ENCODE measurements at regions not wholly inside any gene's neighbourhood (a gene's known extent, or its start where the extent isn't known, plus 50 kb on each side); places are given as distances from the start of the nearest gene placed in this dataset.
A peak's percentile ranks its signal among the peaks of the same experiment; 100 is the strongest.

DNA sequence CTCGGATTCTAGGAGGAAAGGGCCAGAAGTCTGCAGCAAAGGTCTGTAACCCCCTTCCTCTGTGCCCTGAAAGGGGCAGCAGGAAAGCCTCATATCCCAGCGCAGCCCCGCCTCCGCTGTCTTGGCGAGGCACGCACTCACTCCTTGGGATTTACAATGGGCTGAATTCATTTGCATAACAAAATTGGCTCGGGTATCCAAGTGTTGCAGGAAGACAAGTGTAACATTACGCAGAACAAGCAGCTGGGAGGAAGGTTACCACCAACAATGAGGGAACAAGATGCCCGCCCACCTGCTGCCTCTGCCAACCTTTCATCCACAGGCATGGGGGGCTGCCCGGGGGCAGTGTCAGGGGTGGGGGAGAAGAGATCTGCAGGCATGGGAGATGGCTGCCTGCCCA is 130.4 kb downstream of the MRM1 start:
- Histone ChIP-seq H3K27ac (ENCODE audit: extremely low read depth, low read depth, low read length) (no peak overlapping the region), H3K4me1 (ENCODE audit: control insufficient read depth, insufficient read depth, low read length) (peaks cover 9% of the 10 kb centered on the region; the same call in 1 of the 2 replicates), H3K4me3 (ENCODE audit: low read depth, low read length) (no peak overlapping the region), H3K36me3 (ENCODE audit: control insufficient read depth in 2 of 2, insufficient read depth in 1 of 2, low read length in 2 of 2) (no peaks in the 10 kb centered on the region), H3K9me3 (ENCODE audit: control insufficient read depth, insufficient read depth, low read depth, low read length) (no peaks in the 10 kb centered on the region)
- POLR2A ChIA-PET = no interaction called here
- TF ChIP-seq ZFP41 (tag by site-specific recombination; IDR thresholded peaks at IDR 0.05; ENCODE audit: borderline replicate concordance) (no peak), ZNF223 (tag by site-specific recombination; IDR thresholded peaks at IDR 0.05) (no peak), IKZF3 (tag by site-specific recombination; IDR thresholded peaks at IDR 0.05) (no peak), ZNF624 (tag by site-specific recombination; IDR thresholded peaks at IDR 0.05) (no peak), ZNF114 (tag by site-specific recombination; IDR thresholded peaks at IDR 0.05) (no peak), ZNF600 (tag by site-specific recombination; IDR thresholded peaks at IDR 0.05) (no peak), ZNF621 (tag by site-specific recombination; IDR thresholded peaks at IDR 0.05) (no peak)
- CTCF ChIA-PET = no interaction called here

GRCh38 chr17:36732351-36732750 is 131.0 kb downstream of the MRM1 start:
- no peaks in the 10 kb centered on the region for H3K36me3 ChIP-seq (ENCODE audit: control insufficient read depth in 2 of 2, insufficient read depth in 1 of 2, low read length in 2 of 2)
- H3K27ac ChIP-seq (ENCODE audit: extremely low read depth, low read depth, low read length) = no peak overlapping the region
- POLR2A ChIA-PET = no interaction called here
- CTCF ChIA-PET = no interaction called here
- H3K4me1 ChIP-seq (ENCODE audit: control insufficient read depth, insufficient read depth, low read length) = peaks cover 9% of the 10 kb centered on the region; the same call in 1 of the 2 replicates
- TF ChIP-seq, protein P1, sequence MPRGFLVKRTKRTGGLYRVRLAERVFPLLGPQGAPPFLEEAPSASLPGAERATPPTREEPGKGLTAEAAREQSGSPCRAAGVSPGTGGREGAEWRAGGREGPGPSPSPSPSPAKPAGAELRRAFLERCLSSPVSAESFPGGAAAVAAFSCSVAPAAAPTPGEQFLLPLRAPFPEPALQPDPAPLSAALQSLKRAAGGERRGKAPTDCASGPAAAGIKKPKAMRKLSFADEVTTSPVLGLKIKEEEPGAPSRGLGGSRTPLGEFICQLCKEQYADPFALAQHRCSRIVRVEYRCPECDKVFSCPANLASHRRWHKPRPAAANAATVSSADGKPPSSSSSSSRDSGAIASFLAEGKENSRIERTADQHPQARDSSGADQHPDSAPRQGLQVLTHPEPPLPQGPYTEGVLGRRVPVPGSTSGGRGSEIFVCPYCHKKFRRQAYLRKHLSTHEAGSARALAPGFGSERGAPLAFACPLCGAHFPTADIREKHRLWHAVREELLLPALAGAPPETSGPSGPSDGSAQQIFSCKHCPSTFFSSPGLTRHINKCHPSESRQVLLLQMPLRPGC (tag by site-specific recombination; IDR thresholded peaks at IDR 0.05) = no peak
- no peak for TF ChIP-seq ZSCAN30 (tag by site-specific recombination; IDR thresholded peaks at IDR 0.05)
- peak; percentile 88 for TF ChIP-seq ZBTB17 (tag by site-specific recombination; IDR thresholded peaks at IDR 0.05)
- no peak for TF ChIP-seq ZNF23 (tag by site-specific recombination; IDR thresholded peaks at IDR 0.05; ENCODE audit: borderline replicate concordance)
- TF ChIP-seq ZNF366 (tag by site-specific recombination; conservative IDR thresholded peaks at IDR 0.05) = peak; percentile 87
- TF ChIP-seq, protein P2, sequence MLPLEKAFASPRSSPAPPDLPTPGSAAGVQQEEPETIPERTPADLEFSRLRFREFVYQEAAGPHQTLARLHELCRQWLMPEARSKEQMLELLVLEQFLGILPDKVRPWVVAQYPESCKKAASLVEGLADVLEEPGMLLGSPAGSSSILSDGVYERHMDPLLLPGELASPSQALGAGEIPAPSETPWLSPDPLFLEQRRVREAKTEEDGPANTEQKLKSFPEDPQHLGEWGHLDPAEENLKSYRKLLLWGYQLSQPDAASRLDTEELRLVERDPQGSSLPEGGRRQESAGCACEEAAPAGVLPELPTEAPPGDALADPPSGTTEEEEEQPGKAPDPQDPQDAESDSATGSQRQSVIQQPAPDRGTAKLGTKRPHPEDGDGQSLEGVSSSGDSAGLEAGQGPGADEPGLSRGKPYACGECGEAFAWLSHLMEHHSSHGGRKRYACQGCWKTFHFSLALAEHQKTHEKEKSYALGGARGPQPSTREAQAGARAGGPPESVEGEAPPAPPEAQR (tag by site-specific recombination; IDR thresholded peaks at IDR 0.05) = no peak
- TF ChIP-seq ZNF202 (tag by site-specific recombination; IDR thresholded peaks at IDR 0.05; ENCODE audit: borderline replicate concordance) = no peak
- no peak for TF ChIP-seq SCRT1 (tag by site-specific recombination; IDR thresholded peaks at IDR 0.05; ENCODE audit: borderline replicate concordance)
- TF ChIP-seq WT1 (tag by site-specific recombination; IDR thresholded peaks at IDR 0.05) = no peak
- peak; percentile 99 for TF ChIP-seq ZFHX2 (tag by site-specific recombination; conservative IDR thresholded peaks at IDR 0.05)
- TF ChIP-seq EGR2 (tag by site-specific recombination; IDR thresholded peaks at IDR 0.05; ENCODE audit: low read depth) = peak; percentile 100
- H3K9me3 ChIP-seq (ENCODE audit: control insufficient read depth, insufficient read depth, low read depth, low read length) = no peaks in the 10 kb centered on the region
- H3K4me3 ChIP-seq (ENCODE audit: low read depth, low read length) = no peak overlapping the region

DNA sequence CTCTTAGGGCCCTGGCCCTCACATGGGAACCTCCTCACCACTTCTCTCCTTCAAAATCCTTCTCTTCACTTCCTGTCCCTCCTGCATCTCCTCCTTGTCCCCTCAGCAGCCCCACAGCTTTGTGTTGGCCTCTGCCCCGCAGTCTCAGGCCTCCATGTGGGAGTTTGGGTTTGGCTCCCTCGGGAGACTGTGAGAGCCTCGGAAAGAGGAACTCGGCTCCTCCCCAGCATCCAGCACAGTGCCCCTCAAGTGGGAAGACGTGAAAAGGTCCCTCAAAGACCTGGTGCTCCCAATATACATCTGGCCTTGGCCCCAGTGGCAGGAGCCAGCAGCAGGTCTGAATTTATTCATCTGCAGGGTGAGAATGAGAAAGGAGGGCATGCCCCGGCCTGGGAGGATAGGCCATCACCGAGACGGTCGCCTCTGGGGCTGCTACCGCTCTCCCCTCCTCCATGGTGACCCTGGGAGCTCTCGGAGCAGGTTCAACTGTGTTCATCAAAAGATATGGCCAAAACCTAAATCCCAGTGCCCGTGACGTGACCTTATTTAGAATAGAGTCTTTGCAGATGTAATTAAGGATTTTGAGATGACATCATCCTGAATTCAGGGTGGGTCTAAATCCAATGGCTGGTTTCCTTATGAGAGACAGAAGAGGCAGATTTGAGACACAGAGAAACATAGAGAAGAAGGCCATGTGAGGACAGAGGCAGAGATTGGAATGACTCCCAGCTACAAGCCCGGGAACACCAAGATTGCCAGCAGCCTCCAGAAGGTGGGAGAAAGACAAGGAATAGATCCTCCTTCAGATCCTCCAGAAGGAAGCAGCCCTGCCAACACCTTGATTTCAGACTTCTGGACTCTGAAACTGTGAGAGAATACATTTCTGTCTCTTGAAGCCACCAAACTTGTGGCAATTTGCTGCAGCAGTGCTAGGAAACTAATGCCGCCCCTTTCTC is 135.1 kb downstream of the MRM1 start:
- no peaks in the 10 kb centered on the region for H3K9me3 ChIP-seq (ENCODE audit: control insufficient read depth, insufficient read depth, low read depth, low read length)
- no peaks in the 10 kb centered on the region for H3K4me1 ChIP-seq (ENCODE audit: control insufficient read depth, insufficient read depth, low read length)
- H3K36me3 ChIP-seq (ENCODE audit: control insufficient read depth in 2 of 2, insufficient read depth in 1 of 2, low read length in 2 of 2) = no peaks in the 10 kb centered on the region; a peak in 1 of 3 replicates
- H3K27ac ChIP-seq (ENCODE audit: extremely low read depth, low read depth, low read length) = no peak overlapping the region
- CTCF ChIA-PET = interaction anchor here (0.6 to 2.4 kb wide), 2 partner anchors 19 to 126 kb away, joined by 4 to 8 read pairs; no protein-coding TSS in a partner anchor
- POLR2A ChIA-PET = no interaction called here
- no peak overlapping the region for H3K4me3 ChIP-seq (ENCODE audit: low read depth, low read length)
- TF ChIP-seq KLF9 (tag by site-specific recombination; IDR thresholded peaks at IDR 0.05; ENCODE audit: low read depth) (no peak), CTCF (tag by site-specific recombination; IDR thresholded peaks at IDR 0.05) (no peak), ZNF292 (tag by site-specific recombination; IDR thresholded peaks at IDR 0.05; ENCODE audit: borderline replicate concordance, low read depth) (no peak), ZBTB20 (tag by site-specific recombination; IDR thresholded peaks at IDR 0.05) (0 out of 2 replicates have a peak, but pooled peaks have one; percentile 16), ZNF169 (tag by site-specific recombination; IDR thresholded peaks at IDR 0.05) (no peak), ZNF629 (tag by site-specific recombination; IDR thresholded peaks at IDR 0.05) (peak; percentile 38; the same call in 1 of the 2 replicates)
- TF ChIP-seq, protein P3, sequence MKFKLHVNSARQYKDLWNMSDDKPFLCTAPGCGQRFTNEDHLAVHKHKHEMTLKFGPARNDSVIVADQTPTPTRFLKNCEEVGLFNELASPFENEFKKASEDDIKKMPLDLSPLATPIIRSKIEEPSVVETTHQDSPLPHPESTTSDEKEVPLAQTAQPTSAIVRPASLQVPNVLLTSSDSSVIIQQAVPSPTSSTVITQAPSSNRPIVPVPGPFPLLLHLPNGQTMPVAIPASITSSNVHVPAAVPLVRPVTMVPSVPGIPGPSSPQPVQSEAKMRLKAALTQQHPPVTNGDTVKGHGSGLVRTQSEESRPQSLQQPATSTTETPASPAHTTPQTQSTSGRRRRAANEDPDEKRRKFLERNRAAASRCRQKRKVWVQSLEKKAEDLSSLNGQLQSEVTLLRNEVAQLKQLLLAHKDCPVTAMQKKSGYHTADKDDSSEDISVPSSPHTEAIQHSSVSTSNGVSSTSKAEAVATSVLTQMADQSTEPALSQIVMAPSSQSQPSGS (tag by site-specific recombination; IDR thresholded peaks at IDR 0.05; ENCODE audit: low read depth) = peak; percentile 91

Measured in HEK293 (cell line).